ENCODE measurements at regions not wholly inside any gene's neighbourhood (a gene's known extent, or its start where the extent isn't known, plus 50 kb on each side); places are given as distances from the start of the nearest gene placed in this dataset.

DNA sequence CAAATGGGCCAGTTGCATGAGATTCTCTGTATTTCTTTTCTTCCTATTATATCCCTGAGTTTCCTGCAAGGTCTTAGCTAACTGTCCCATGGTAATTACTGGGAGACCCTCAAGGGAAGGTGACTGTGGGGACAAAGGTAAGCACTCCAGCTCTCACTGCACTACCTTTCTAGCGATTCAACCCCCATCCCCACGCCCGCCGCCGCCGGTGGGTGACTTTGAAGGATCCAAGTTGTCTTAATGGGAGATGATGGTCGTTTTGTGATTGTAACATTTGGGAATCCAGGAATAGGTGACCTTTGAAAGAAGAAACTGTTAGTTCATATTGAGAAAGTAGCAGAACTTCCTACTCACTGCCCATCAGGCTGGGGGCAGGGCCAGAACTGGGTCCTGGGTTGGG lies 265.5 kb downstream of the LRFN2 start:
- no peak for DNase-seq (ENCODE audit: extremely low read depth, insufficient read length)
- Histone ChIP-seq H3K27me3 (replicated peaks; ENCODE audit: control insufficient read depth, insufficient read depth, low read length) (no peaks in the 10 kb centered on the region; the same call in 1 of the 2 replicates), H3K4me3 (replicated peaks; ENCODE audit: low read depth, low read length) (no peak overlapping the region), H3K36me3 (ENCODE audit: control insufficient read depth, insufficient read depth, low read length) (no peaks in the 10 kb centered on the region)
- TF ChIP-seq, protein P1, sequence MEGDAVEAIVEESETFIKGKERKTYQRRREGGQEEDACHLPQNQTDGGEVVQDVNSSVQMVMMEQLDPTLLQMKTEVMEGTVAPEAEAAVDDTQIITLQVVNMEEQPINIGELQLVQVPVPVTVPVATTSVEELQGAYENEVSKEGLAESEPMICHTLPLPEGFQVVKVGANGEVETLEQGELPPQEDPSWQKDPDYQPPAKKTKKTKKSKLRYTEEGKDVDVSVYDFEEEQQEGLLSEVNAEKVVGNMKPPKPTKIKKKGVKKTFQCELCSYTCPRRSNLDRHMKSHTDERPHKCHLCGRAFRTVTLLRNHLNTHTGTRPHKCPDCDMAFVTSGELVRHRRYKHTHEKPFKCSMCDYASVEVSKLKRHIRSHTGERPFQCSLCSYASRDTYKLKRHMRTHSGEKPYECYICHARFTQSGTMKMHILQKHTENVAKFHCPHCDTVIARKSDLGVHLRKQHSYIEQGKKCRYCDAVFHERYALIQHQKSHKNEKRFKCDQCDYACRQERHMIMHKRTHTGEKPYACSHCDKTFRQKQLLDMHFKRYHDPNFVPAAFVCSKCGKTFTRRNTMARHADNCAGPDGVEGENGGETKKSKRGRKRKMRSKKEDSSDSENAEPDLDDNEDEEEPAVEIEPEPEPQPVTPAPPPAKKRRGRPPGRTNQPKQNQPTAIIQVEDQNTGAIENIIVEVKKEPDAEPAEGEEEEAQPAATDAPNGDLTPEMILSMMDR (IDR thresholded peaks at IDR 0.05; ENCODE audit: insufficient read depth, low read length, poor library complexity, severe bottlenecking): no peak

DNA sequence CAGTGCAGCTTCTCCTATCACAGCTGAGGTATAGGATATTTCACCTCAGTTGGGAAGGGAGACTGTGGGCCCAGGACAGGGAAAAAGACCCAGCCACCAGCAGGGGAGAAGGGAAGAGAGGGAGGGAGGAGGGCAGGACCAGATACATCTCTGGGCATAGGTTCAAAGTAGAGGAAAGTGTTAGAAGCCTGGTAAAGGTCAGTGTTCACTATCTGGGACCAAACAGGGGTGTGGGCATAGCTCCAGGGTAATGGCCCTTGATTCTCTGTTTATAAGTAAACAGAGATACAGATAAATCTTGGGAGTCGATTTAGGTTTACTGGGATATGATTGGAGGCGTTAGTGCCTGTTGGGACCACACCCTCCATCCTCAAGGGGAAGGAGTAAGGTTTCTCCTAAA lies 266.2 kb downstream of the LRFN2 start:
- Histone ChIP-seq H3K4me3 (replicated peaks; ENCODE audit: low read depth, low read length) (no peak overlapping the region), H3K27me3 (replicated peaks; ENCODE audit: control insufficient read depth, insufficient read depth, low read length) (no peaks in the 10 kb centered on the region; the same call in 1 of the 2 replicates), H3K36me3 (ENCODE audit: control insufficient read depth, insufficient read depth, low read length) (no peaks in the 10 kb centered on the region)
- TF ChIP-seq, protein P1 (IDR thresholded peaks at IDR 0.05; ENCODE audit: insufficient read depth, low read length, poor library complexity, severe bottlenecking): no peak
- no peak for DNase-seq (ENCODE audit: extremely low read depth, insufficient read length)

DNA sequence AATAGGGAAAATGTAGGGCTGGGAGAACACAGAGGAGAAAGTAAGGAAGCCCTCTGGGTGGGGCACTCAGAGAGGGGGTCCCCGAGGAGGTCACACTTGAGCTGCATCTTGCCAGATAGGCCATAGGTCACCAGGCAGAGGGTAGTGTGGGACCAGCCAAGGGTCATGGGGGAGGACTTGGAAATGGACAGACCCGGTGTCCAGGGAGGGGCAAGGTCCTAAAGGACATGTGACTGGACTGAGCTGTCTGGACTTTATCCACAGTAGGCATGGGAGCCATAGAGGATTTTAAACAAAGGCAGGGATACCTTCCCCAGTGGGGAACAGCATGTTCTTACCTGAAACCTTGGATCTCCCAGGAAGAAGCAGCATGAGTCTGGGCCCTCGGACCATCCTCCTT lies 266.7 kb downstream of the LRFN2 start:
- Histone ChIP-seq H3K4me3 (replicated peaks; ENCODE audit: low read depth, low read length) (no peak overlapping the region), H3K27me3 (replicated peaks; ENCODE audit: control insufficient read depth, insufficient read depth, low read length) (no peaks in the 10 kb centered on the region; the same call in 1 of the 2 replicates), H3K36me3 (ENCODE audit: control insufficient read depth, insufficient read depth, low read length) (no peaks in the 10 kb centered on the region)
- TF ChIP-seq, protein P1 (IDR thresholded peaks at IDR 0.05; ENCODE audit: insufficient read depth, low read length, poor library complexity, severe bottlenecking): no peak
- DNase-seq (ENCODE audit: extremely low read depth, insufficient read length): no peak

DNA sequence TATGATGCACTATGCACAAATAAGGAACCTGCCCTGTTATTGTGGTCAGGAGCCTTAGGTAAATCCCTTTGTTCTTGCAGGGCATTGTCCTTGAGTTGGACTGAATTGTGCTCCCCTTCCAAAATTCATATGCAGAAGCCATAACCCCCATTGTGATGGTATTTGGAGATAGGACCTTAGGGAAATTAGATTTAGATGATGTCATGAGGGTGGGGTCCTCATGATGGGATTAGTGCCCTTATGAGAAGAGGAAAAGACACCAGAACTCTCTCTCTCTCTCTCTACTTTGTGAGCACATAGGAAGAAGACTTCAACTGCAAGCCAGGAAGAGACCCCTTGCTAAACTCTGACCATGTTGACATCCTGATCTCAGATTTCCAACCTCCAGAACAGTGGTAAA lies 268.0 kb downstream of the LRFN2 start:
- TF ChIP-seq, protein P1 (IDR thresholded peaks at IDR 0.05; ENCODE audit: insufficient read depth, low read length, poor library complexity, severe bottlenecking): no peak
- no peaks in the 10 kb centered on the region; the same call in 1 of the 2 replicates for H3K27me3 ChIP-seq (replicated peaks; ENCODE audit: control insufficient read depth, insufficient read depth, low read length)
- no peaks in the 10 kb centered on the region for H3K36me3 ChIP-seq (ENCODE audit: control insufficient read depth, insufficient read depth, low read length)
- DNase-seq (ENCODE audit: extremely low read depth, insufficient read length): no peak
- H3K4me3 ChIP-seq (replicated peaks; ENCODE audit: low read depth, low read length): no peak overlapping the region

DNA sequence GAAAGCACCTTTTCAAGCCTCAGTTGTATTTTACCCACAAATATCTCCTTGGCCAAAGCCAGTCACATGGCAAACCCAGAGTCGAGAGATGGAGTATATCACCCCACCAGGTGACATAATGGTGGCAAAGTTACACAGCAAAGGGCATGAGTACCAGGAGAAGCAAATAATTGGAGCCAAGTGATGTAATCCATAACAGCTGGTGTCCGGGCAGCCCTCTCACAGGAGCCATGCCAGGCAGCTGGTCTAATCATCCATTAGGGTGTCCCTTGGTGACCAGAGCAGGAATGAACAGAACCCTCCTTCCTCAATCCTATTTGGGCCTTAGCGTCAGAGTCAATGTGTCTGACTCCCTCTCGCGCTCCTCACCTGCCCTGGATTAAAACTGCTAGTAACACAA lies 272.1 kb downstream of the LRFN2 start:
- TF ChIP-seq, protein P1 (IDR thresholded peaks at IDR 0.05; ENCODE audit: insufficient read depth, low read length, poor library complexity, severe bottlenecking): no peak
- Histone ChIP-seq H3K27me3 (replicated peaks; ENCODE audit: control insufficient read depth, insufficient read depth, low read length) (no peaks in the 10 kb centered on the region; the same call in 1 of the 2 replicates), H3K36me3 (ENCODE audit: control insufficient read depth, insufficient read depth, low read length) (no peaks in the 10 kb centered on the region), H3K4me3 (replicated peaks; ENCODE audit: low read depth, low read length) (no peak overlapping the region)
- DNase-seq (ENCODE audit: extremely low read depth, insufficient read length): no peak

DNA sequence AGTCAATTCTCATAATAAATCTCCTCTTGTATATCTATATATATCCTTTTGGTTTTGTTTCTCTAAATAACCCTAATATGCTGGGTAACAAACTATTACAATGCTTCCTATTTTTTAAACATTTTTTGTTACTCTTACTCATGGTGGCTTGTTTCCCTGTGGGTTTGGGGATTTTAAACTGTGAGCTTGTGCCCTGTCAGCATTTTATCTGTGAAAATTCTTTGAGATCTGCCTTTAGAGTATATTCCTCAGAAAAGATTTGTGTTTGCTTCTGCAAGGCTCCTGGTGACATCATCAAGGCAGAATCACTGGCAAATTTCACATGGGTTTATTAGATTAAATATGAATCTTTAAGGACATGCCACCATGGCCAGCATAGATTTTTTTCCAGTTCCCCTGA lies 273.6 kb downstream of the LRFN2 start:
- no peaks in the 10 kb centered on the region; the same call in 1 of the 2 replicates for H3K27me3 ChIP-seq (replicated peaks; ENCODE audit: control insufficient read depth, insufficient read depth, low read length)
- TF ChIP-seq, protein P1 (IDR thresholded peaks at IDR 0.05; ENCODE audit: insufficient read depth, low read length, poor library complexity, severe bottlenecking): no peak
- H3K36me3 ChIP-seq (ENCODE audit: control insufficient read depth, insufficient read depth, low read length): no peaks in the 10 kb centered on the region
- no peak for DNase-seq (ENCODE audit: extremely low read depth, insufficient read length)
- no peak overlapping the region for H3K4me3 ChIP-seq (replicated peaks; ENCODE audit: low read depth, low read length)
